CD4-positive, alpha-beta T cell (primary cell): ENCODE measurements at regions not wholly inside any gene's neighbourhood (a gene's known extent, or its start where the extent isn't known, plus 50 kb on each side); places are given as distances from the start of the nearest gene placed in this dataset.
"Not testable (repeated sequence)": the region's sequence is repeated elsewhere in the genome, so short reads cannot be mapped to it uniquely, and the experiment has no call there.

Experiments used
- ATAC-seq: fragments of 200-7000 bp; cut with Tn5 transposase; one replicate; pipeline ENCODE4 v1.10.0; 2022; ENCODE audit warnings: mild to moderate bottlenecking; ENCODE audit not compliant: poor library complexity
- CTCF ChIA-PET: fragments of 350-600 bp; sonication (Branson Sonifier 250); formaldehyde crosslinking; loops from one replicate; lab custom pipeline; 2021; ENCODE audit warnings: antibody characterized with exemption, inconsistent platforms; lab: Charles Lee
- POLR2A ChIA-PET: fragments of 350-600 bp; sonication (Branson Sonifier 250); formaldehyde crosslinking; loops from one replicate; lab custom pipeline; 2021; ENCODE audit warnings: antibody characterized with exemption, inconsistent platforms; lab: Charles Lee
- DNase-seq, 14 experiments: peaks; one replicate each; pipeline ENCODE4 v3.0.0-alpha.2; 2013 to 2020; ENCODE audit warnings: mixed read lengths in 2 of 14
- H3K27ac ChIP-seq, 2 donors: one replicate each; pipeline versions ENCODE4 v1.5.1 to v1.7.0; 2013; ENCODE audit warnings: low read length in 2 of 2, low read depth in 1 of 2, mild to moderate bottlenecking in 1 of 2
- H3K27me3 ChIP-seq, 2 experiments: 1 replicate in 1 of 2; 2 replicates in 1 of 2; pipeline versions ENCODE4 v1.6.1 to v1.7.0; 2013; ENCODE audit warnings: low read length in 2 of 2, control low read depth in 1 of 2, mild to moderate bottlenecking in 1 of 2, moderate library complexity in 1 of 2; ENCODE audit not compliant: insufficient read depth in 2 of 2, control insufficient read depth in 1 of 2
- H3K36me3 ChIP-seq: one replicate; pipeline ENCODE4 v1.6.1; 2013; ENCODE audit warnings: low read length, control low read depth; ENCODE audit not compliant: insufficient read depth
- H3K4me1 ChIP-seq: one replicate; pipeline ENCODE4 v1.6.1; 2013; ENCODE audit warnings: low read length, control low read depth; ENCODE audit not compliant: insufficient read depth
- H3K4me3 ChIP-seq: one replicate; pipeline ENCODE4 v1.5.1; 2013; ENCODE audit warnings: mild to moderate bottlenecking, low read length, moderate library complexity
- H3K9me3 ChIP-seq, 2 experiments: 1 replicate in 1 of 2; 2 replicates in 1 of 2; pipeline versions ENCODE4 v1.6.1 to v1.7.0; 2013; ENCODE audit warnings: low read length in 2 of 2, mild to moderate bottlenecking in 2 of 2, control low read depth in 1 of 2, moderate library complexity in 1 of 2; ENCODE audit not compliant: control insufficient read depth in 1 of 2, insufficient read depth in 1 of 2
- H3K27ac Mint-ChIP-seq: one replicate; pipeline ENCODE4 v1.8.0; 2020; ENCODE audit warnings: mixed read lengths
- H3K27me3 Mint-ChIP-seq: one replicate; pipeline ENCODE4 v1.8.0; 2021; ENCODE audit warnings: mixed read lengths
- H3K36me3 Mint-ChIP-seq: one replicate; pipeline ENCODE4 v1.8.0; 2021; ENCODE audit warnings: low read depth, mixed read lengths
- H3K4me1 Mint-ChIP-seq: one replicate; pipeline ENCODE4 v1.8.0; 2021; ENCODE audit warnings: low read depth, mixed read lengths
- H3K4me3 Mint-ChIP-seq: one replicate; pipeline ENCODE4 v1.8.0; 2020; ENCODE audit warnings: mild to moderate bottlenecking, mixed read lengths
- H3K9me3 Mint-ChIP-seq: one replicate; pipeline ENCODE4 v1.8.0; 2020; ENCODE audit warnings: mixed read lengths
- intact Hi-C, 2 experiments: fragments of 100-400 bp; cut with DNase I in 1 of 2; cut with micrococcal nuclease in 1 of 2; formaldehyde crosslinking; loops; one replicate each; pipeline versions ENCODE4 v1.15.1 to v1.9.0; 2023 to 2025; cut with DNase I, micrococcal nuclease
- TF ChIP-seq, protein P1 (sequence below): fragments of 200-600 bp; IDR thresholded peaks from one replicate; pipeline ENCODE4 v1.8.0; 2022; ENCODE audit warnings: antibody characterized with exemption, mild to moderate bottlenecking

DNA sequence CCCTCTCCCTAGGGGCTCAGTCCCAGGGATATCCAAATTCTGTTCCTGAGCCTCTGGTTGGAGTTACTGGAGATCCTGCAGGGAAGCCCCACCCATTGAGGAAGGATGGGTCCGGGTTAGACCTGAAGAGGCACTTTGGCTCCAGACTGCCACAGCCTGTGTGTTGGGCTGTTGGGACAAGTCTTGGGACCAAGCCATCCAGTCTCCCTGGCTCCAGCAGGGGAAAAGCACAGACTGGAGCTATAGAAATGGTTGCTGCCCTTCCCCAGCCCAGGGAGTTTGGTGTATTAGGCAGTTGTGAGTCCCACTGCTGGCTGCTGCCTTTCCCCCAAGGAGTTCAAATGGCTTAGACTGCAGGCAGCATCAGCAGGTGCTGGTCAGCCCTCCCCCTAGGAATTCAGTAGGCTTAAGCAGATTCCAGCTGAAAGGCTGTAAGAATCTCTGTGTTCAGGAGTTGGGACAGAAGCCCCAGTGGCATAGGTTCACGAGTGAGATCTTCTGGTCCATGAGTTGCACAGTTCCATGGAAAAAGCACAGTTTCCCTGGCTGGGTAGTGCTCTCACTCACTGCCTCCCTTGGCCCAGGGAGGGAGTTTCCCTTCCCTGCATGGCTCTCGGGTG lies 344.0 kb upstream of the EPHA5 start:
- Histone ChIP-seq H3K4me3 (no peak overlapping the region), H3K27ac (no peak overlapping the region), H3K36me3 (no peaks in the 10 kb centered on the region), H3K9me3 (peaks cover 9 to 11% of the 10 kb centered on the region in 2 experiments), H3K4me1 (no peaks in the 10 kb centered on the region), H3K27me3 (no peaks in the 10 kb centered on the region)
- Mint-ChIP-seq H3K4me1 (no peaks in the 10 kb centered on the region), H3K36me3 (no peaks in the 10 kb centered on the region), H3K27ac (no peak overlapping the region), H3K4me3 (no peak overlapping the region), H3K27me3 (no peaks in the 10 kb centered on the region), H3K9me3 (peaks cover 25% of the 10 kb centered on the region)
- no peak for DNase-seq
- ChIA-PET POLR2A (no interaction called here), CTCF (no interaction called here)
- ATAC-seq = no peak
- TF ChIP-seq, protein P1, sequence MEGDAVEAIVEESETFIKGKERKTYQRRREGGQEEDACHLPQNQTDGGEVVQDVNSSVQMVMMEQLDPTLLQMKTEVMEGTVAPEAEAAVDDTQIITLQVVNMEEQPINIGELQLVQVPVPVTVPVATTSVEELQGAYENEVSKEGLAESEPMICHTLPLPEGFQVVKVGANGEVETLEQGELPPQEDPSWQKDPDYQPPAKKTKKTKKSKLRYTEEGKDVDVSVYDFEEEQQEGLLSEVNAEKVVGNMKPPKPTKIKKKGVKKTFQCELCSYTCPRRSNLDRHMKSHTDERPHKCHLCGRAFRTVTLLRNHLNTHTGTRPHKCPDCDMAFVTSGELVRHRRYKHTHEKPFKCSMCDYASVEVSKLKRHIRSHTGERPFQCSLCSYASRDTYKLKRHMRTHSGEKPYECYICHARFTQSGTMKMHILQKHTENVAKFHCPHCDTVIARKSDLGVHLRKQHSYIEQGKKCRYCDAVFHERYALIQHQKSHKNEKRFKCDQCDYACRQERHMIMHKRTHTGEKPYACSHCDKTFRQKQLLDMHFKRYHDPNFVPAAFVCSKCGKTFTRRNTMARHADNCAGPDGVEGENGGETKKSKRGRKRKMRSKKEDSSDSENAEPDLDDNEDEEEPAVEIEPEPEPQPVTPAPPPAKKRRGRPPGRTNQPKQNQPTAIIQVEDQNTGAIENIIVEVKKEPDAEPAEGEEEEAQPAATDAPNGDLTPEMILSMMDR = no peak
- intact Hi-C loops = no loop called here

DNA sequence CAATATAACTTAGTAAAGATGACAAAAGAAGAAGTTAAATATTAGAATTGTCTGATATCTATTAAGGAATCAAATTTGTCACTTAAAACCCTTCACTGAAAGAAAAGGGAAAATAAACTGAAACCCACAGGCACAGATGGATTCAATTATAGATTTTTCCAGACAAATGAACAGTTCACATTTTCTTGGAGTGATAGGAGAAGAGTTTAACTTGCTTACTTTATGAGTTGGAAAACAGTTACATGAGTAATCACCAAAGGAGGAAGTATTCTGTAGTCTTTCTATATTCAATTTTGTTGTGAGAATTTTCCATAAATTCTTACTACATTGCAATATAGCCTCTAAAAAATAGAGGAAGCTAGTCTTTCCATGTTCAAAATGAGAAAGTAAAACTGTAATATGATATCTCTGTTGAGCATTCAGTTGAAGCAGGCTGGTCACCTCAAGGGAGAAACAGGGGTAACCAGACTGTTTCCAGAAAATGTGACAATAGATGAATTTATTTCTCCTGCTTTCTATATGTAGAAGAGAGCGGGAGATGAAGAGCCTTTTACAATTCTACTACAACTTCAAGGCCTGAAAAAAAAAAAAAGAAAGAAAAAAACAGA lies 330.3 kb upstream of the EPHA5 start:
- H3K27ac ChIP-seq = no peak overlapping the region
- no peak for DNase-seq
- TF ChIP-seq, protein P1 = no peak
- no peaks in the 10 kb centered on the region for H3K36me3 ChIP-seq
- no peaks in the 10 kb centered on the region for H3K4me1 ChIP-seq
- H3K27me3 ChIP-seq = no peaks in the 10 kb centered on the region
- Mint-ChIP-seq H3K36me3 (no peaks in the 10 kb centered on the region), H3K4me3 (no peak overlapping the region), H3K27ac (no peak overlapping the region), H3K9me3 (peaks cover 5% of the 10 kb centered on the region), H3K27me3 (no peaks in the 10 kb centered on the region), H3K4me1 (no peaks in the 10 kb centered on the region)
- no peak overlapping the region for H3K4me3 ChIP-seq
- ChIA-PET CTCF (no interaction called here), POLR2A (no interaction called here)
- H3K9me3 ChIP-seq = peaks cover 0 to 3% of the 10 kb centered on the region in 2 experiments
- intact Hi-C loops = no loop called here
- no peak for ATAC-seq

DNA sequence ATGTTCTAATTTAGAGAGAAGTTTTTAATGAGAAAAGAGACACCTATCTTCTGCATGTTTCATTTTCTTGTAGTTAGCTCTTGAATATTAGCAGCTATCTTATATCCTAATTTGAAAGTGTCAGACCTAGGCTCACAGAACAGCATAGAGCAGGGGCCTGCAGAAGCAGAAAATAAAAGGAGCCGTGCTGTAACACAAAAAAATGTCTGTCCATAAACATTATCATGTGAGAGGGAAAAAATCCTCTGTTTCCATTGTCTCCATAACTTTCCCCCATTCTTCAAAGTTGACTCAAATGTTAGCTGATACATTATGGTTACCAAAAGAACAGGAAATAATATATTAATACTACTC lies 329.2 kb upstream of the EPHA5 start:
- Mint-ChIP-seq H3K27ac (no peak overlapping the region), H3K27me3 (no peaks in the 10 kb centered on the region)
- no peak for ATAC-seq

DNA sequence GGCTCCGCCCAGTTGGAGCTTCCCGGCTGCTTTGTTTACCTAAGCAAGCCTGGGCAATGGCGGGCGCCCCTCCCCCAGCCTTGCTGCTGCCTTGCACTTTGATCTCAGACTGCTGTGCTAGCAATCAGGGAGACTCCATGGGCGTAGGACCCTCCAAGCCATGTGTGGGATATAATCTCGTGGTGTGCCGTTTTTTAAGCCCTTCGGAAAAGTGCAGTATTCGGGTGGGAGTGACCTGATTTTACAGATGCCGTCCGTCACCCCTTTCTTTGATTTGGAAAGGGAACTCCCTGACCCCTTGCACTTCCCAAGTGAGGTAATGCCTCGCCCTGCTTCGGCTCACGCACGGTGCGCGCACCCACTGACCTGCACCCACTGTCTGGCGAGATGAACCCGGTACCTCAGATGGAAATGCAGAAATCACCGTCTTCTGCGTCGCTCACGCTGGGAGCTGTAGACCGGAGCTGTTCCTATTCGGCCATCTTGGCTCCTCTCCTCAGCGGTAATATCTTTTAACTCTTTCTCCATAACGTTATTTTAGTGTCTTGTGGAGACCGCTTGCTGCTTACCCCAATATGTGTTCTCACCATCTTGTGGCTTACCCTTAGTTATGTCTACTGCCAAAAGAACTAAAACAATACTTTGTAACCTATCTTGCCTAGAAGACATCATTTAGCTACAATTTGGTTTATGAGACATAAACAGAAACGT lies 328.7 kb upstream of the EPHA5 start:
- H3K27ac ChIP-seq, H3K4me3 ChIP-seq, H3K27ac Mint-ChIP-seq, CTCF ChIA-PET, H3K9me3 Mint-ChIP-seq, intact Hi-C loops, H3K4me1 Mint-ChIP-seq, POLR2A ChIA-PET, H3K36me3 Mint-ChIP-seq, H3K9me3 ChIP-seq, H3K4me1 ChIP-seq, H3K36me3 ChIP-seq, H3K27me3 Mint-ChIP-seq, H3K27me3 ChIP-seq, ATAC-seq, DNase-seq, H3K4me3 Mint-ChIP-seq: not testable (repeated sequence)

More for the DNA sequence above, 329.2 kb upstream of the EPHA5 start:
- Mint-ChIP-seq H3K9me3 (peaks cover 5% of the 10 kb centered on the region), H3K4me1 (no peaks in the 10 kb centered on the region), H3K36me3 (no peaks in the 10 kb centered on the region), H3K4me3 (no peak overlapping the region)
- Histone ChIP-seq H3K36me3 (no peaks in the 10 kb centered on the region), H3K27ac (no peak overlapping the region), H3K4me1 (no peaks in the 10 kb centered on the region), H3K27me3 (no peaks in the 10 kb centered on the region), H3K4me3 (no peak overlapping the region), H3K9me3 (peaks cover 0 to 3% of the 10 kb centered on the region in 2 experiments)
- TF ChIP-seq, protein P1 = no peak
- ChIA-PET POLR2A (no interaction called here), CTCF (no interaction called here)
- no peak for DNase-seq
- intact Hi-C loops = no loop called here
